HS-27A (cell line): ENCODE measurements at regions not wholly inside any gene's neighbourhood (a gene's known extent, or its start where the extent isn't known, plus 50 kb on each side); places are given as distances from the start of the nearest gene placed in this dataset.
"Not testable (repeated sequence)": the region's sequence is repeated elsewhere in the genome, so short reads cannot be mapped to it uniquely, and the experiment has no call there.

Experiments
- DNase-seq: peaks from one replicate; pipeline ENCODE4 v3.0.0-alpha.2; 2012; ENCODE audit warnings: low read depth, missing footprints

DNA sequence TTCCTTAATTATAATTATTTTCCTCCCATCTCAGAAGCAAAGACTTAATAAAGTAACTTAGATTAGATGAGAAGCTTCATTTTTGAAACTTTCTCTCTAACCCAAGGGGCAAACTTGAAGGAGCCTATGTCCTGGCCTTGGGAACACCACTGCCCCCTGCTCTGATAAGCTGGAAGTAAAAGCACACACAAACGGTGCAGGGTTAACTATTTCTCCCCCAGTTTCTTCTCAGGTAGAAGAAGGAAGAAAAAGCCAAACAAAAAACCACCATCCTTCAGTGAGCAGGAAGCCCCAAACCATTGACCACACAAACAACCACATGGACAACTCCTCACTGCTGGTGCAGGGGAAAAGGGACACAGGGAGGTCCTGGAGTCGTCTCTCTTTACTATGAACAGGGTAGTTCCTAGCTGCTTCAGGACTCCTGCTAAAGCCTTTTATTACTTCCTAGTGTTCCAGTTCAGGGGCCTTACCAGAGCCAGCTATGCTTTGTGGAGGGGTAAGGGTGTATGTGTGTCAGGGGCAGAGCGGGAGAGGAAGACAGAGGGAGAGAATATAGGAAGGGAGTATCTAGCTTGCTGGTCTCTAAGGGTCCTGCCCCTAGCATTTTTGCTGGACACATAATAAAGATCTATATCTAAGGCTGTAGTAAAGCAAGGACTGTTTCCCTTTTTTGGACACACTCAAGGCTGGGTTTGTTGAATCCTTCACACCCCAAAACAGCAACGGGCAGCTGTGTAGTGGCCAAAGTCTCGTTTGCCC is 94.0 kb upstream of the UMPS start:
- no peak for DNase-seq

DNA sequence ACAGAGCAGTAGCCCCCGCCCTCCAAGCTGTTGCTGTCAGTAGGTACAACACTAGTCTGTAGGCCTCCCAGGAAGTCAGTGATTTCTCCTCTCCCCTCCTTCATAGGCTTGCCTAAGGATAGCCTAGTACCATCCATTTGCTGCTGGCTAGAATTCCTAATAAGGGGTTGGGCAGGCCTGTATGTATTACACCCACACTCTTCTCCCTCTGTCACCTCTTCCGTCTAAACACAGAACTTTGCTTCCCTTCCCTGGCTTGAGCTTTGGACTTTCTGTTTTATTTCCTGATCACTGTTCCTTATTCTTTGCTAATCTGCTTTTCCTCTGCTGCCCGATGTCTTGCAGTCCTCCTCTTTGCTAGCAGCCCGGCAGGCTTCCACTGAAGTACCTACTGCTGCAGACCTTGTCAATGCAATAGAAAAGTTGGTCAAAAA is 93.4 kb upstream of the UMPS start:
- DNase-seq, result no peak

DNA sequence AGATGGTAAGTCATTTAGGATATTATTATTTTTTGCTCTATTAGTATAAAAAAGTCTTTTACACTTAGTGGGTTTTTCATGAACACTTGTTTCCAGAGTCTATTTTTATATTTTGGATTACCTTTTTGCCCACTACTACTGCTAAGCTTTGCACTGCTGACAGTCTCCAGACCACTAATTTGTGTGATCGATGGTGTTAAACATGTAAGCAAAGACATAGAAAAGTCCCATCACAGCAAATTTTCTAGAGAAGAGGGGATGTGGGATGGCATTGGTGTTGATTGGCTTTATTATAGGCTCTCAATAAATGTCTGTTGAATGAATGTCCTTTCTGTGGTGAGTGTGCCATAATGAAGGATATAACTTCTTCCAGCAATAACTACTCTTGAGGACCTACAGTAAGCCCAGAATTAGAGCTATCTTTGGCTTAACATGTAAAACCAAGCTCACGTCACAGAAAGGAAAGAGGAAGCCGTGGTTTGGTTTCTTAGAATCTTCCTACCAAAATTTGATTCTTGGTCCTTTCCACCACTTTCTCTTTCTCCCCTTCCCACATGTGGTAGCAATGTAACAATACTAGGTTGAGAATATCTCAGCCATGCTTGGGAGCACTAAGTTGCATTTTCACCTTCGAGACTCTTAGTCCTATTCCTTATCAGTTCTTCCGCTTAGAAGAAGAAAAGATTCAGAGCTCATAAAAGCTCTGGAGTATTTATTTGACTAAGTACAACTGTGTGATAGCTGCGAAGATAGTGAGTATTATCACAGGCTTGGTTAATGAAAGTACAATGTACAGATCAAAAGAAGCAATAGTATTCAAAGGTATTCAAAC is 90.6 kb upstream of the UMPS start:
- DNase-seq, result no peak

DNA sequence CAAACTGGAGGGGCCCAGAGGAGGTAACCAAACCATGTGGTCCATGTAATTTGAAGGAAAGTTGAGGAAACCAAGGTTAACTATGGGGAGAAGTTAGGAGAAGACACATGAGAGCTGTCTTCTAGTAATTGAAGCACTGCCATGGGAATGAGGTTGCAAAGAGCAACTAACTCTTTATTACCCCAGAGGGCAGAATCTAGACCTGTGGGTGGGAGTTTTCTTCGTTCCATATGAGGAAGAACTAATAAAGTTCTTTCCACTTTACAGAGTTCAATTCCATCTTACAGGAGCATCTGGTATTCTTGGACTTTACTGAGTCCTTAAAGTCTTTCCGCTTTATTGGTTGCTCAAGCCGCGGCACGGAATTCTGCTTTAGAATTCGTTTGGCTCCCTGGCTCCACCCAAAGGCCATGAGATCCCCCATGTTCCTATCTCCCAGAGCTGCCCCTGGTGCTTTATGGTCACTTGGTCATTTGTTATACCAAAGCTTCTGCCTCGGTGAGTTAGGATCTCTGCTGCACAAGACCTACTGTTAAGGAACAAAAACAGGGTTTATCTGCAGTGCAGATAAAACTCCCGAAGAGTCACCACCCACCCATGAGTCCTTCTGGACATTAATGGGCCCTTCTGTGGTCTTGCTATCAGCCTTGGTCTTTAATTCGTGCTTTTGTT is 89.5 kb upstream of the UMPS start:
- no peak for DNase-seq

DNA sequence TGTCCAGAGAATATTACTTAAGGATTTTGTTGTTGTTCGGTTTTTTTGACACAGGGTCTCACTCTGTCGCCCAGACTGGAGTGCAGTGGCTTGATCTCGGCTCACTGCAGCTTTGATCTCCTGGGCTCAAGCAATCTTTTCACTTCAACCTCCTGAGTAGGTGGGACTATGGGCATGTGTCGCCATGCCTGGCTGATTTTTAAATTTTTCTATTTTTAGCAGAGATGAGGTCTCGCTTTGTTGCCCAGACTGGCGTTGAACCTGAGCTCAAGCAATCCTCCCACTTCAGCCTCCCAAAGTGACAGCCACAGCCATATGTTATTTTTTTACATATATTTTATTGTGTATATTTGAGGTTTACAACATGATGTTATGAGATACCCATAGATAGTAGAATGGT is 86.8 kb upstream of the UMPS start:
- no peak for DNase-seq

DNA sequence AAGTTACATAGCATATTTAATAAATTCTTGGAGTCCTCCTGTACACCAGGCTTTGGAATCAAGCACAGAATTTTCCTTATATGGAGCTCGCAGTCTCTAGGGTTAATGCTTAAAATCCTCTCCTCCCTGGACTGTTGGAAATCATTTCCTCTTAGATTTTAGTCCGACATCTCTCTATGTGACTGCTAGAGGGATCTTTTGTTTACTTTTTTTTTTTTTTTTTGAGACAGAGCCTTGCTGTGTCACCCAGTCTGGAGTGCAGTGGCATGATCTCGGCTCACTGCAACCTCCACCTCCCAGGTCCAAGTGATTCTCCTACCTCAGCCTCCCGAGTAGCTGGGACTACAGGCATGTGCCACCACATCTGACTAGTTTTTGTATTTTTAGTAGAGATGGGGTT is 84.1 kb upstream of the UMPS start:
- DNase-seq, result not testable (repeated sequence)

DNA sequence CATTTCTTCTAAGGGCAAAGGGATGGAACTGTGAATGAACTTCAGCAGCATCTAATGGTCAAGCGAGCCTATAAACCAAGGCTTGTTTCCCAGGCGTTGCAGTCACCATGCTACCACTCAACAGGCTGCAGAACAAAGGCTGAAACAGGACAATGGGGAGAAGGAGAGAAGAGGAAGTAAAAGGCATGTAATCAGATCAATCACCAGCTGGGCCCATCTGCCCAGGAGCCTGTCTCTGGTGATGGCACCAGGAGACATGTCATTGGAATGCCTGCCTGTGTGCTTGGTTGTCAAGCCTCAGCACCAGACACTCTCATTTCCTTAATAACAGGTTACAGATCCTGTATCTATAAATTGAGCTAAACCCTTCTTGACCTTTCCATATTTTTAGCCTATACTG is 81.7 kb upstream of the UMPS start:
- DNase-seq, result no peak

DNA sequence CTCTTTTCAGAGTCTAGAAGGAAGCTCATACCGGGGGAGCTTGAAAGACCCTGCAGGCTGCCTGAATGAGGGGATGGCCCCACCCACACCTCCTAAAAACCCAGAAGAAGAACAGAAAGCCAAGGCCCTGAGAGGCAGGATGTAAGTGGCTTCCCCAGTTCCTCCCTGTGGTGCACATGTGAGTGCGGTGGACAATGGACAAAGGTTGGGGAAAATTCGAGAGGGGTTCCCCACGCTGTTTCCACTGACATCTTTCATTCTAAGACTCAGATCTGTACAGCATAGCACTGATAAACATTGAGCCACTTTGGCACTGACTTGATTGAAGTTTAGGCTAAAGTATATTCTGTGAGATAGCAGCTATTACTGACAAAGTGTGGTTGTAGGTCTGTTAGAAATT is 79.5 kb upstream of the UMPS start:
- DNase-seq, result no peak

DNA sequence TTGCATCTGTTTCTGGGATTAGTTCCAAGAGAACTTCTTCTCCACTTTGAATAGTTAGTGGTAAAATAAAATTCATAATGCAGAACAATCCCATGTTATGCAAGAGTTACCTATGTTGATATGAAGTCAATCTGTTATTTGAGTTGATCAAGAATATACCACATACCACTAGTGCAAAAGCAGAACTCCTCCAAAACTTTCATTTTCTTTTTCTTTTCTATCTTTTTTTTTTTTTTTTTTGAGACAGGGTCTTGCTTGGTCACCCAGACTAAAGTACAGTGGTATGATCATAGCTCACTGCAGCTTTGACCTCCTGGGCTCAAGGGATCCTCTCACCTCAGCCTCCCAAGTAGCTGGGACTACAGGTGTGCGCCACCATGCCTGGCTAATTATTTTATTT is 78.8 kb upstream of the UMPS start:
- not testable (repeated sequence) for DNase-seq

DNA sequence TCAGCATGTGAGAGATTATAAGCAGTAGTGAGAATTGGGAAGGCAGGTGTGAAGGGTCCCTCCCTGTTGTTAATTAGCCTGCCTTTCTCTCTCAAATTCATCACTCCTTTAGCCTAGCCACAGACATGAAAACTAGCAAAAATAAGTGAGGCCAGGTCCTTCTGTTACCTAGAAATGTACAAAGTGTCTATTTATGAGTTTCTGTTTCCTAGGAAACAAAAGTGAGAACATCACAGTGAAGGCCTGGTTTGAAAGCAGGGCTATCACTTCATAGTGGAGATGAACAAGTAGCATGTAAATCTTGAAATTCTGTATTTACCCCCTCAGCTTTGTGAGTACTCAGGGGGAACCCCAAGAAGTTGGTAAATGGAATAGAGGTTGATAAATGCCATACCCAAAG is 78.2 kb upstream of the UMPS start:
- no peak for DNase-seq

DNA sequence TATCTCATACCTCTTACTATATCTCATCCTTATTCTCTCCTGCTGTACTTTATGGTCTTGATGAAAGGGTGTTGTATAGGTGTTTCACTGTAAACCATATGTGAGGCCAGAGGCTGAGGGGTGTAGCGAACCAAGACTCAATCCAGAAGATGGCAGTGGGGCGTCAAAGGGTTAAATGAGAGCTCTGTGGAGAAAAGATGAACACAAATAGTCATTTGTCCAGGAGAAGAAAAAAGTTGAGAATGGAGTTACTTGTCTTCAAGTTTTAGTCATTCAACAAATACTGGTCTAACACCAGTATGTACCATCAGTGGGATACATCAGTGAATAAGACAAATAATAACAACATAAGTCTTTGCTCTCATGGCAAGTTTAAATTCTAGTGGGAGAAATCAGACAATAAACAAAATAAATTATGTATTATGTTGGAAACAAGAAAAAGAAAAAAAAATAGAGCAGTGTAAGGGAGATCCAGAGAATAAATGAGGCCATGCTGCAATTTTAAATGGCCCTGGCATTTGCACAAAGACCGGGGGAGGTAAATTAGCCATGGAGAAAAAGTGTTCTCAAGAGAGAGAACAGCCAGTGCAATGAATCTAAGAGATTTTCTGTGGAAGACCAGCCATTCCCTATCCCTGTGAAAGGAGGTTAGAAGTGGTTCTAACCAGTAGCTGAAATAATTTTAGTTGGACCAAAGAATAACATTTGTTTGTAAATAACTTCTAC is 77.0 kb upstream of the UMPS start:
- no peak for DNase-seq

DNA sequence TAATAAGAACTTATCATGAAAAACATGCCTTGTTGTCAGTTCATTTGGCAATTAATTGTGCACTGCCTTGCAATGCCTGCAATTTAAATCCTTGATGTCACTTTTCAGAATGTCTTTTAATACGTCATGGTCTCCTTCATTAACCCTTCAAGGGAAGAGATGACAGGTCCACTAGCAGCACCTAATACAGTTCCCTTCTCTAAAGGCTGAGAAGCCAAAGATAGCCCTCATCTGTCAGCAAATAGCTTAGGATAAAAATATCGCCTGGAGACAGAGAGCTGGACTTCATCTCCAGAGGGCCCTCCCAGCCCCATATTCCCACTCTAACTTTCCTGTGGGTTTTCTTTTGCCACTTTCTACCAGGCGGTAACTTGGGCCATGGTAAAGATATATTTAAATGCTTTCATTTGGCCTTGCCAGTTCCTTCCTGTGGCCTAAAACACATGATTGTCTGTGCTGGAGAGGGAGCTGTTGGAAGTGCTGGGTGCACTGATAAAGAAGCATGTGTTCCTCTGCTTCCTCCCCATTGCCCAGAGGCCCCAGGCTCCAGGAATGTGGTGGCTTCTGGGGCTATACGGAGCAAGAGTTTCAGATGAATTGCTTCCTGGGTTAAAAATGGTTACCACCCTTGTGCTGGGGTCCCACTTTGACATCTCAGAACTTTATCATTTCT is 76.3 kb upstream of the UMPS start:
- no peak for DNase-seq

DNA sequence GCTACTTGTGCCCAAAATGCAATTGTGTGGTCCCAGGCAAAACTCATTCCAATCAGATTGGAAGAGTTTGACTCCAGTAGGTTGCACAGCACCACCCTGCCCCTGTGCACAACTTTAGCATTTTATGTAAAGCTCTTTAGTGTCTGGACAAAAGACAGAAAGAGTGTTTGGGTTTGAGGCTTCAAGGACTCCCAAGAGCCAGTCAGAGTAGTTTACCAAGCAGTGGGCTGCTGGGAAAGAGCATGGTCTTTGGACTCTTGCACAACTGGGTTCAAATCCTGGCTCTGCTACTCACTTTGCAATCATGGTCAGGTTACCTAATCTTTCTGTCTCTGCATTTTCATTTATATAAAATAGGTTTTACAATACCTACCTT is 75.8 kb upstream of the UMPS start:
- DNase-seq, result no peak

DNA sequence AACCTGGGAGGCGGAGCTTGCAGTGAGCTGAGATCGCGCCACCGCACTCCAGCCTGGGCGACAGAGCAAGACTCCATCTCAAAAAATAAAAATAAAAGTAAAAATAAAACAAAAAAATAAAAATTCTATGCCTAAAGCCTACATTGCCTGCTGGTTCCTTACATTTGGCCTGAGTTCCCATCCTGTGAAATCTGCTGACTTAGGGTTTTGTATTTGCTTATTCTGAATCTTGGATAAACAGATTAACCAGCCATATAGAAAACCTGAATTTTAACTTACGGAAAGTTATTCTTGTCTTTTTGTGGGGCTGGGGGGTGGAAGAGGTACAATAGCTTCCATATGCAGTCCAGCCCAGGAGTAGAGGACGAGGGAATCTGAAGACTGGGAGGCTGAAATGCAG is 73.7 kb upstream of the UMPS start:
- no peak for DNase-seq

DNA sequence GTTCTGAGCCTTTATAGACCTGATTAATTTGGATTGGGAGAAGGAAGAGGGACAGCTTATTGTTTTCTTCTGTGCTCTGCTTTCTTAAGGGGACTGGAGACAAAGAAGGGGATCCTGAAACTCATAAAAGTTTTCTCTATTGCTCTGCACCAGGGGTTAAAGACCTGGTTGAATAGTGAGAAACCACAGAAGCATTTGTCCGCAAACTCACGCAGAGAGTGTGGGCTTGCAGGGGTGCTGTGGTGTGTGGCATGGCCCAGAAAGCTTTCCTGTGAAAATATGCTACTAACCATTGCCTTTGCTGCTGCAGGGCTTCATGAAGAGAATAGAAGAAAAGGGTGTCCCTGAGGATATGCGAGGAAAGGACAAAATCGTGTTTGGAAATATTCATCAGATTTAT is 73.1 kb upstream of the UMPS start:
- DNase-seq, result no peak

DNA sequence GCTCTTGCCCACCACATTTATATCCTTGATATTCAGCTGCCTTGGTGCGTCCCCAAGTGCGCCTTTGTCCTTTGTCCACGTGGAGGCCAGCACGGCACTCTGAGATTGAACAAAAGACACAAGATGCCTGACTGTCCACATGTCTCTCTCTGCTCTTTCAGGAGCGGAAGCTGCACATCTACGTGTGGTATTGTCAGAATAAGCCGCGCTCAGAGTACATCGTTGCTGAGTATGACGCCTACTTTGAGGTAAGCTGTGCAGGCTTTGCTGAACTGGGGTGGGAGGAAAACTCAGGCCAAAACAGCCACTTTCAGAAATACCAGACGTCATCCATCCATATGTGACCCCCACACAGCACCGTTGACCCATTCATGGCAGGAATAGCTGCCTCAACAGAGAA is 72.0 kb upstream of the UMPS start:
- DNase-seq, result no peak

DNA sequence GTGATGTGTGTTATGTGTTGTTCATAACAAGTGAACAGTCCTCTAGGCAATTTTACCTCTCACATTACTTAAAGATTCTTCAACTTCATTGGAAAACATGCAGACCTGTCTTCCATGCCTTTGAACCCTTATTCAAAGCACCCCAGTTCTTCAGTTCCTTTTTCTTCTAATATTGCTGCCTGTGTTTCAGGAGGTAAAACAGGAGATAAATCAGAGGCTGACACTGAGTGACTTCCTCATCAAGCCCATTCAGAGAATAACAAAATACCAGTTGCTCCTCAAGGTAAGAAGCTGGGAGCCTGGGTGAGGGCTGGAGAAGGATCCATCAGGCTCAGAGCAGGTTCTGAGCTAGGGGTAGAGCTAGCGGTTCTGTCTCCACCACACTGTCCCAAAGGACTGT is 71.1 kb upstream of the UMPS start:
- DNase-seq, result no peak

DNA sequence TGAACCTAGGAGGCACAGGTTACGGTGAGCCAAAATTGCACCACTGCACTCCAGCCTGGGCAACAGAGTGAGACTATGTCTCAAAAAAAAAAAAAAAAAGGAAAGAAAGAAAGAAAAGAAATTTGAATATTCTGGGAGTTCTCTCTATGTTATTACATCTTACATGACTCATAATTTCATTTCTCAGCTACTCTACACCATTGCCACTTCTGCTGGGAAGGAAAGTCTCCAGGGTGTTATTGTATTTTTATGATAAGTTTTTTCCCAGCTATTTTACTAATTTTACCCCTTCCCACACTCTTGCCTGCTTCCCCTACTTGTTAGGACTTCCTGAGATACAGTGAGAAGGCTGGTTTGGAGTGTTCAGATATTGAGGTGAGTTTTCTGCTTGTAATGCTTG is 69.7 kb upstream of the UMPS start:
- no peak for DNase-seq

DNA sequence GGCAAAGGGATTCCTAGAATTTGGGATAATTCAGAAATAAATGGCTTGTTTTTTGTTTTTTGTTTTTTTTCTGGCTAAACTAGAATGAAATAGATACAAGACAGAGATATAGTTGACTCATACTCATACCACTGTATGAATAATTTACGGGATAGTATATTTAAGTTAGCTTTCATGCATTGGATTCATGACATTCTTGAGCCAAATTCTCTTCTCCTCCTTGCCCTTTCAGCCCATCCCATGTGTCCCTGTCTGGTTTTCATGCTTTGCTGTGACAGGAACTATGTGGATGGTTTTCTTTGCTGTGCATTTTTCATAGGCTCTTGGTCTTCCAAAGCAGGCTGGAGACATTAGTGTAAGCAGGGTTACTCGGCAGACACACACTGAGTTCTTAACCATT is 66.6 kb upstream of the UMPS start:
- DNase-seq, result no peak

DNA sequence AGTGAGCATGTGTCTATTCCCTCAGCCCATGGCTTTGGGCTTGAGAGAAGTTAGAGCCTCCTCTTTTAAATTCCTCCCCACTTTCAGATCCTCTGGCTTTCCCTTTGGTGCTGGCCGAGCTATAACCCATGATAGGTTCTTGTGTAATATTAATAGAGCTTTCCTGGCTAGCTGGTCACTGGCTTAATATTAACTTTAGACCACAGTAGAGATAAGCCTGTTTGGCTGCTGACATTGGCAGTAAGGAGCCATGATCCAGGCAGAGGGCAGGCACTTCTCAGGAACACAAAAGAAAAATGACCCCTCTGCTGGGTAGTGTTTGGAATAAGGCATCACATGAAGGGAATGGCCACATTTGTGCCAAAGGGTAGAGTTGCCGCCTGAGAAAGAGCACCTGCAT is 65.4 kb upstream of the UMPS start:
- no peak for DNase-seq

DNA sequence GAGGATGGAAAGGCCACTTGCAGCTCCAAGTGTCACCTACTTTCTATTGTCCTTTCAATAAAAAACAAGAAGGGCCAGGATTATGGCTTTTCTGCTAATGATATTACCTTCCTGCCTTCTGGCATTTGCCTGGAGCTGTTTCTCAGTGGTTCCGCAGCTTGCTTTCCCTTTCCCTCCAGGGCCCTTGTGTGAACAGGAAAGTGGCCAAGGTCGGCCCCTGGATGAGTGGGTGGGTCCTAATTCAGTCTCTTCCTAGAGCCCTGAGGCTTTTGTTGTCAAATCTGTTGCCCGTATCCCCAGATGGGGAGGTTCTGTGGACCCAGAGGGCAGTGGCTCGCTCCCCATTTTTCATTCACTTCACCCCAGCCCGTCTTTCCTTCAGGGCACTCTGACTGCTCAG is 64.2 kb upstream of the UMPS start:
- DNase-seq, result no peak

DNA sequence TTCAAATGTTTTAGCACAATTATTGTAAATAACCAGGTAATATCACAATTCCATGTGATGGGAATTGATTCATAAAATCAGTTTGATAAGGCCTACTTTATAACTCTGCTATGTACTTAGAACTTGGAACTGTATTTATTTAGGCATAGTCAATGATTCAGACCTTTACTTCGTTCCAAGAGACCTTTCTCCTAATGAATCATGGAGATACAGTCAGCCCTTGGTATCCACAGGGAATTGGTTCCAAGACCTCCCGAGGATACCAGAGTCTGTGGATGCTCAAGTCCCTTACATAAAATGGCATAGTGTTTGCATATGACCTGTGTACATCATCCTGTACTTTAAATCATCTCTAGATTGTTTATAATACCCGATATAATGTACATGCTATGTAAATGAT is 60.8 kb upstream of the UMPS start:
- peak; percentile 38 for DNase-seq
